Stimulated activated CD4-positive, alpha-beta T cell treated with anti-CD3 and anti-CD28 coated beads, Interleukin-1b, Interleukin-23, amount 100 ng/mL, for 24 hours (primary cell): ENCODE measurements at regions not wholly inside any gene's neighbourhood (a gene's known extent, or its start where the extent isn't known, plus 50 kb on each side); places are given as distances from the start of the nearest gene placed in this dataset.

Source experiments
- DNase-seq, 4 experiments: peaks; one replicate each; pipeline ENCODE4 v3.0.0-alpha.2; 2020; ENCODE audit warnings: low read depth in 4 of 4, low spot score in 1 of 4

DNA sequence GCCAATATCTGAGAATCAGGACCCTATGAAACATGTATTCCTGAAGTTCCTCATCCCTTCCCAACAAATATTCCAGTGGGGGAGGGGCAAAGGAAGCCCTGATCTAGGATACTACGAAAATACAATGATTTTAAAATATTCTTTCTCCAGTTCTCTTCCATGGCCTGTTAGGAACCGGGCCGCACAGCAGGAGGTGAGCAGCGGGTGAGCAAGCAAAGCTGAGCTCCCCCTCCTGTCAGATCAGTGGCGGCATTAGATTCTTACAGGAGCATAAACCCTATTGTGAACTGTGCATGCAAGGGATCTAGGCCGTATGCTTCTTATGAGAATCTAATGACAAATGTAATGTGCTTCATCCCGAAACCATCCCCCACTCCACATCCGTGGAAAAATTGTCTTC is 370.8 kb downstream of the WDR11 start:
- DNase-seq, result no peak

- no peak for DNase-seq
These were observed 371.7 kb downstream of the WDR11 start for GRCh38 chr10:121222842-121223241.

DNA sequence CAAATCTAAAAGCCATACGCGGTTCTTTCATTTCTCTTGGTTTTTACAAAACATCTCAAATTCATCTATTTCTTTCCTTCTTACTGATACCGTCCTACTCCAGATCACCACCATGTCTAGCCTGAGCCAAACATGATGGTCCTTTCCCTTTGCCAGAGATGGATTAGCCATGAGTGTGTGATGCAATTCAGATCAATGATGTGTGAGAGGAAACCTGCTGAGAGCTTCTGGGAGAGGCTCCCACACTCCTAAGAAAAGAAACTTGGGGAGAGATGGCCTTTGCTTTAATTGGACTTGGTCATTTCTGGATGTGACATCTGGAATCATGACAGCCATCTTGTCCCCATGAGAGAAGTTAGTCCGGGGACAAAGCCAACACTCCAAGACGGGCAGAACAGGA is 367.2 kb downstream of the FGFR2 start:
- no peak for DNase-seq

DNA sequence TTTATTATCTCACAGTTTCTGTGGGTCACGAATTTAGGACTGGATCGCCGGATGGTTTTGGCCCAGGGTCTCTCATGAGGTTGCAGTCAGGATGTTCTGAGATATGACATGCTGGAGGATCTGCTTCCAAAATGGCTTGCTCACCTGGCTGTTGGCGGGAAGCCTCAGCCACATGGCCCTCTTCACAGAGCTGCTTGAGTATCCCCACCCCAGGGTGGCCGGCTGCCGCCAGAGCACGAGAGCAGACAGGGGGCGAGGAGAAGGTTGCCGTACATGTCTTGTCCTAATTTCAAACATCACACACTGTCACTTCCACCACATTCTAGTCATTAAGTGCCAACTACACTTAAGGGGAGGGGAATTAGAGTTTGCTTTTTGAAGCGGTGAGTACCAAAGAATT is 365.8 kb downstream of the FGFR2 start:
- DNase-seq, result no peak

DNA sequence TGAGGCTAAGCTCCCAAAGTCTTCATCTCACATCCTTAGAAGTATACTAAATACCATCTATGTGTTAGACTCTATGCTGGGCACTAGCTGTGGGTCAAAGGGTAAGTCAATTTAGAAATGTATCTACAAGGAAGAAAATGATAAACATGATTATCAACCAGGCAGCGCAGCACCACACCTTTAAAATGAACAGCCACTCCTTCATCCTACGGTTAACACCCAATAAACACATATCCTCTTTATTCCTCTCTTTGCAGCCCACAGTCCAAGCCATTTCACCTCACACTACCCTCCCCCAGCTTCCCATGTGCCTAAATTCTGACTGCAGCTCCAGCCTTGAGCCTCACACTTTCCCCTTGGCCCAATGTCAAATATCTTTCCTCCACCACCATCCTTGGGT is 362.6 kb downstream of the FGFR2 start:
- no peak for DNase-seq

GRCh38 chr10:121236621-121237020 is 361.6 kb downstream of the FGFR2 start:
- DNase-seq, result no peak

GRCh38 chr10:121237718-121238117 is 360.5 kb downstream of the FGFR2 start:
- DNase-seq, result no peak

- DNase-seq, result no peak
These were observed 358.2 kb downstream of the FGFR2 start for GRCh38 chr10:121240011-121240410.

DNA sequence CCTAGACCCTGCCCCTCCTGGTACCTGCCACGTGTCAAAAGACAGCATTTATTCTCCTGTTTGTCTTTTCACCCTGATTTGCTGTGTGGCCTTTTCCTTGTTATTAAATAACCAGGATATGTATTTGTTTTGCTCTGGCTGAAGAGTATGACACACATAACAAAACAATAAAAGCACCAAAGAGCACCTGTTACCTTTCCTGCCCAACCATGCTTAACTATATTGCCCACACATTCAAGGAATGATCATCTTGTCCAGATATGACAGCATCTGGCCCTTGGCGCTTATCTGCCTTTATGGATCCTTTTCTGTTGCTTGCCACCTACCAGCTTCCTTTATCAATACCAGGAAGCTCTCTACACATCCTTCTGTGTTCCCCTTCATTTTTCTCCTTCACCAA is 357.7 kb downstream of the FGFR2 start:
- DNase-seq, result no peak

GRCh38 chr10:121241337-121241736 is 356.9 kb downstream of the FGFR2 start:
- no peak for DNase-seq

DNA sequence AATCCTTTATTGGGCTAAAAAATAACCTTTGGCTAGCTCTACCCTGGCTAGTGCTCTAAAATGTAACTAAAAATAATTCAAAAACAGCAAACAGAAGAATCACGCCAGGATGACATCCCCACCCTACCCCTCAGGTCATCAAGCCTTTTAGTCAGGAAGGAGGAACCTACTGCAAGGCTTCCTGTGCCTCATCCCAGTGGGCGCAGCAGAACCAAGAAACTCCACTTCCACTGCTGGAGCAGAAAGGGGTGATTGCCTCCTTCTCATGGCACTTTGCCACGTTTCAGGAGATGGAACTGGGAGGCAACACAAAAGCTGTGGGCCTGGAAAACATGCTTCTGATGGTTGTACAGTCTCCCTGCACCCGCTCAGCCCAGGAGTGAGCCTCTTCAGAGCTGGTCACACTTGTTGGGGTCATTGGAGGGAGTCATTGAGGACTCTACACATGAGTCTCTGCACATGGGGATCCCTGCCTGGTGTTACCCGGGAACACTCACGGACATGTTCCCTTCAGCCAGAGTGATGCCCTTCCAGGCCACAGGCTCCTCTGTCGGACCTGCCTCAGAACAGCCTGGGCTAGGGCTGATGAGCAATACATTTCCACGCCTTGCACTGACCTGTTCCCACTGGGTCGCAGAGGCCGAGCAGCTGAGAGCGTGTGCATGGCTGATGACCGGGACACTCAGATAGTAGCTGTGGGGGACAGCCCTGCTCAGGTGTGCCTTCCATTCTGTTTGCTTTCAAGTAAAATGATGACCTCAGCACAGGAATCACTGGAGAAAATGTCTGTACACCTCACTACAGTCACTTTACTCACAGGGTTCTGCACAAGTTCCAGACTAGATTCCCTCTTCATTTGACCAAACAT is 355.3 kb downstream of the FGFR2 start:
- DNase-seq, result no peak

DNA sequence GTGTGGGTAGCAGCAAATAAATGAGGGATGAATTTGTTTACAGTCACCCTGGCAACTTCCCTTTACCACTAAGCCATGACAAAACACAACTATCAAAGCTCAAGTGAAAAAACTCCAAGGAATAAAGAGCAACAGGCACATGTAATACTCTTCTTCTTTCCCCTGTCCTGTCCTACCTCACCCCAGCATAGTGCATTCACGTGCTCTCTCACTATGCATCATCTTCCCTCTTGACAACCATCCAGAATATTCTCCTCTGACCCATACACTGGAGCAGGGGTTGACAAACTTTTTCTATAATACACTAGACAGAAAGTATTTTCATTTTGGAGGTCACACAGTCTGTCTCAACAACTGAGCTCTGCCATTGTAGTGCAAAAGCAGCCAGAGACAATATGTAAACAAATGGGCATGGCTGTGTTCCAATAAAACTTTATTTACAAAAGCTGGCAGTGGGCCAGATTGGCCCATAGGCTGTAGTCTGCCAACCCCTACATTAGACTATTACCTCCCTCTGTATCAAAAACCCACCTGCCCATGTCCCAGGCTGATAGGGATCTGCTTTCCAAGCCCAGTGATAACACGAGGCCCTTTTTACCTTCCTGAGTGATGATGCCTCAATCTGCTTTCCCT is 354.5 kb downstream of the FGFR2 start:
- no peak for DNase-seq

DNA sequence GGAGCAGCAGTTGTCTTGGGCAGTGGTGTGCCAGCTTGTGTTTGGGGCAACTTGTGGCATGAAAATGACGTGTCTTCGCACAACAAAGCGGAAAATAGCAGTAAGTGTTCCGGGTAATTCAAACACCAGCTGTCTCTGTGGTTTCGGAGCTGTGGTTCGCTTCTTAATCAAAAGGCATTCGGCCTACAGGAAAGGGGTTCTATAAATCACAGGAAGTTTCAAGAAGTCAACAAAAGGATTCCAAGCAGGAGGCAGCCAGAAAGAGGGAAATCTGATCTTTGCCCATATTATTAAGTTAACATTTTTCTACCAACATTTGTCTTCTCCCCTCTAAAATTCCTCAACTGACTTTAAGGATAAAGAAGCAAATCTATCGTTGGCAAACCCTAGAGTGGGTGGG is 353.4 kb downstream of the FGFR2 start:
- DNase-seq, result no peak

GRCh38 chr10:121245754-121246153 is 352.5 kb downstream of the FGFR2 start:
- no peak for DNase-seq

GRCh38 chr10:121248266-121248665 is 350.0 kb downstream of the FGFR2 start:
- no peak for DNase-seq

GRCh38 chr10:121250995-121251764 is 347.1 kb downstream of the FGFR2 start:
- no peak for DNase-seq

GRCh38 chr10:121252756-121253155 is 345.5 kb downstream of the FGFR2 start:
- no peak for DNase-seq

DNA sequence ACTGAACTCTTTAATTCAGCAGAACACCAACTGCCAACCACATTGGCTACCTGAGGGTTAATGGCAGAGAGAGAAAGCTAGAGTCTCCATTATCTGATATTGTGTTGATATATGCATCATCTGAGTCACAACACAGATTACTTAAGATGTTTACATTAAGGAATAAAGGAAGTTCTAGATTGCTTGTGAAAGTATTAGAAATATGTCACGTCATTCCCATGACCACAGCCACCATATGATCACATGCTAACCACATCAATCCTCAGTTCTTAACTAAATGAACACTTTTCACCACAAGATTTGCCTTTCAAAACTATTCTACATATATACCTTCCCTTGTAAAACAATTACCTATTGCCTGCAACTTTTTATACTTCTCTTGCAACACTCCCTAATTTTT is 337.9 kb downstream of the FGFR2 start:
- no peak for DNase-seq

- no peak for DNase-seq
These were observed 336.6 kb downstream of the FGFR2 start for GRCh38 chr10:121261665-121262064.

- DNase-seq, result no peak
These were observed 335.3 kb downstream of the FGFR2 start for GRCh38 chr10:121262774-121263430.

- DNase-seq, result no peak
These were observed 334.8 kb downstream of the FGFR2 start for GRCh38 chr10:121263431-121263783.
